Activated B cell treated with CpG ODN at 0.5 μM for 24 hours (primary cell): ENCODE measurements at regions not wholly inside any gene's neighbourhood (a gene's known extent, or its start where the extent isn't known, plus 50 kb on each side); places are given as distances from the start of the nearest gene placed in this dataset.

ENCODE experiments used
- ATAC-seq: fragments of 200-7000 bp; cut with Tn5 transposase; one replicate; pipeline ENCODE4 v1.10.0; 2021; ENCODE audit warnings: low read depth, mild to moderate bottlenecking, moderate library complexity
- CTCF ChIA-PET: fragments of 350-600 bp; sonication (Branson Sonifier 250); formaldehyde crosslinking; loops from one replicate; lab custom pipeline; 2021; ENCODE audit warnings: antibody characterized with exemption; lab: Charles Lee
- POLR2A ChIA-PET: fragments of 350-600 bp; sonication (Branson Sonifier 250); formaldehyde crosslinking; loops from one replicate; lab custom pipeline; 2021; ENCODE audit warnings: antibody characterized with exemption; lab: Charles Lee
- DNase-seq: peaks from one replicate; pipeline ENCODE4 v3.0.0; 2022
- H3K27ac Mint-ChIP-seq: one replicate; pipeline ENCODE4 v1.8.0; 2020; ENCODE audit warnings: mixed read lengths
- H3K27me3 Mint-ChIP-seq: one replicate; pipeline ENCODE4 v1.8.0; 2021; ENCODE audit warnings: mixed read lengths
- H3K36me3 Mint-ChIP-seq: one replicate; pipeline ENCODE4 v1.8.0; 2021; ENCODE audit warnings: low read depth, mixed read lengths
- H3K4me1 Mint-ChIP-seq: one replicate; pipeline ENCODE4 v1.8.0; 2021; ENCODE audit warnings: mixed read lengths
- H3K4me3 Mint-ChIP-seq: one replicate; pipeline ENCODE4 v1.8.0; 2020; ENCODE audit warnings: mild to moderate bottlenecking, mixed read lengths
- H3K9me3 Mint-ChIP-seq: one replicate; pipeline ENCODE4 v1.8.0; 2020; ENCODE audit warnings: mixed read lengths
- intact Hi-C: fragments of 100-400 bp; cut with micrococcal nuclease; formaldehyde crosslinking; loops from one replicate; pipeline ENCODE4 v1.15.1; 2024
- TF ChIP-seq, protein P1 (sequence below): fragments of 200-600 bp; IDR thresholded peaks from one replicate; pipeline ENCODE4 v1.8.0; 2022; ENCODE audit warnings: antibody characterized with exemption, mild to moderate bottlenecking

DNA sequence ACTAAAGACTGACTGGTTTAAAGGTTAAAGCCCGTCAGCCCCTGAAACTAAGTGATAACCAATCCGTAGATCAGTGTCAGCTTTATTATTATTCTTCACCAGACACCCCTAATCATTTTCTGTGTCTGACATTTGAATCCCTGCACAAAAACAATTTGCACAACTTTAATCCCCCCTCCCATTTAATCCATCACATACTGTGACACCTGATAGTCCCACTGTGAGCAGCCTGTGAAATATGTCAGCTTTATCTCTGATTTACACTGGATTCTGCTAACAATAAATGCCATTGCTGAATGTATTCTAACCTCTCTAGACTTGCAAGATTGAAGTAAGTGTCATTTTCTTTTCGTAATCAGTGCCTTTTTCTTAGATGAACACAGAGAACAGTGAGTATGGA is 2089.0 kb upstream of the RAG2 start:
- no peak overlapping the region for H3K4me3 Mint-ChIP-seq
- TF ChIP-seq, protein P1, sequence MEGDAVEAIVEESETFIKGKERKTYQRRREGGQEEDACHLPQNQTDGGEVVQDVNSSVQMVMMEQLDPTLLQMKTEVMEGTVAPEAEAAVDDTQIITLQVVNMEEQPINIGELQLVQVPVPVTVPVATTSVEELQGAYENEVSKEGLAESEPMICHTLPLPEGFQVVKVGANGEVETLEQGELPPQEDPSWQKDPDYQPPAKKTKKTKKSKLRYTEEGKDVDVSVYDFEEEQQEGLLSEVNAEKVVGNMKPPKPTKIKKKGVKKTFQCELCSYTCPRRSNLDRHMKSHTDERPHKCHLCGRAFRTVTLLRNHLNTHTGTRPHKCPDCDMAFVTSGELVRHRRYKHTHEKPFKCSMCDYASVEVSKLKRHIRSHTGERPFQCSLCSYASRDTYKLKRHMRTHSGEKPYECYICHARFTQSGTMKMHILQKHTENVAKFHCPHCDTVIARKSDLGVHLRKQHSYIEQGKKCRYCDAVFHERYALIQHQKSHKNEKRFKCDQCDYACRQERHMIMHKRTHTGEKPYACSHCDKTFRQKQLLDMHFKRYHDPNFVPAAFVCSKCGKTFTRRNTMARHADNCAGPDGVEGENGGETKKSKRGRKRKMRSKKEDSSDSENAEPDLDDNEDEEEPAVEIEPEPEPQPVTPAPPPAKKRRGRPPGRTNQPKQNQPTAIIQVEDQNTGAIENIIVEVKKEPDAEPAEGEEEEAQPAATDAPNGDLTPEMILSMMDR = no peak
- H3K27ac Mint-ChIP-seq = no peak overlapping the region
- H3K4me1 Mint-ChIP-seq = no peaks in the 10 kb centered on the region
- H3K36me3 Mint-ChIP-seq = no peaks in the 10 kb centered on the region
- ATAC-seq (no peak), DNase-seq (no peak)
- CTCF ChIA-PET = no interaction called here
- no peaks in the 10 kb centered on the region for H3K27me3 Mint-ChIP-seq
- peaks cover 3% of the 10 kb centered on the region for H3K9me3 Mint-ChIP-seq
- intact Hi-C loops = no loop called here
- POLR2A ChIA-PET = no interaction called here

DNA sequence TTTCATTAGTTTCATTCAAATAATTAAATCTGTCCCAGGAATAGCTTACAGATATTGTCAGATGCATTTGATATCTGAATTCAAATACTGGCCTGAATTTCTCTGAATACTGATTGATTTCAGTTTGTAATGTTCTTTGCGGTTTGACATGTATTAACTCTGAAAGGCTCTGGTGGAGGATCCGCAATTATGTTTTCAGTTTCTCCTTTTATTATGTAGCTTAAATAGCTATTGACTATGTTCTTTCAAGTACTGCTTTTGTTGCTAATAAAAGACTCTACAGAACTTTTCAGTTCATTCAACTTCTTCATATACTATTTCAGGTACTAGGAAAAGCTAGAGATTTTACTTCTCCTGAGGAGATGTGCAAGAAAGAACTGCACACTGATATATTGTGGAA is 2085.4 kb upstream of the RAG2 start:
- intact Hi-C loops = no loop called here
- POLR2A ChIA-PET = no interaction called here
- no peak for DNase-seq
- CTCF ChIA-PET = interaction anchor here (0.6 kb wide), 1 partner anchor 108 kb away, joined by 3 read pairs; no protein-coding TSS in a partner anchor
- Mint-ChIP-seq H3K4me3 (no peak overlapping the region), H3K9me3 (peaks cover 11% of the 10 kb centered on the region), H3K27me3 (no peaks in the 10 kb centered on the region), H3K36me3 (no peaks in the 10 kb centered on the region), H3K27ac (no peak overlapping the region), H3K4me1 (no peaks in the 10 kb centered on the region)
- ATAC-seq = no peak
- TF ChIP-seq, protein P1 = no peak

DNA sequence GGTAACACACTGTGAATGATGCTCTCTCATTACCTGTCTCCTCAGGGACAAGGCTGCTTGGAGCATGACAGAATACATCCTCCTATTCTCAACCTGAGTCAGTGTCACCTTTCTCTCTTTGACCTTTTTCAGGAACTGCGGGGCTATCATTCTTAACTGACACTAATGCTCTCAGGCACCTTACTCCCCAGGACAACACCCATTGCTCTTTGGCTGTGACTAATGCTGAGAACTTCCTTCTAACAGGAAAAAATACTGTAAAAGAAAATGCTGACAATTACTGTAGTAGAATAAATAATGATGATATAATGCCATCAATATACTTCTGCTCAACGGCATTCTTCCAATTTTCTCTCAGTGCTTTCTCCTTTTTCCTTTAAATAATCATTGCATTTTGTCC is 2082.7 kb upstream of the RAG2 start:
- no peak overlapping the region for H3K4me3 Mint-ChIP-seq
- H3K27me3 Mint-ChIP-seq = no peaks in the 10 kb centered on the region

DNA sequence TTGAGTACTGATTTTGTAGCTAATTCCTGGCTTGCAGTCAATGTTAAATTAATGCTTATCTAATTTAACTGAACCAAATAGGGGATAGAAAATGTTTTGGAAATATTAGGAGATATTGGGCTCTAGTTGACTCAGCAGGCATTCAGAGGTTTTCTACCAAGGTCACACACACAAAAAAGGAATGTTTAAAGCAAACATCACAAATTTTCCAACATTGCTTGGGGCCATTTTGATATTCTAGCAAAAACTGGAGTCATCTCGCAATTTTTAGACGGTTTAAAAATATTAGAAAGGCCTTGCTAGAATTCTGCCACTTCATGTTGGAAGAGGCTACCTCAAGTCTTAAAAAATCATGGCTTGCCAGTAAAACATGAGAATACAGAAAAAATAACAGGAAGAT is 2082.1 kb upstream of the RAG2 start:
- Mint-ChIP-seq H3K4me1 (no peaks in the 10 kb centered on the region), H3K36me3 (no peaks in the 10 kb centered on the region), H3K27me3 (no peaks in the 10 kb centered on the region), H3K27ac (no peak overlapping the region), H3K9me3 (peaks cover 16% of the 10 kb centered on the region), H3K4me3 (no peak overlapping the region)
- DNase-seq = no peak
- ChIA-PET POLR2A (no interaction called here), CTCF (no interaction called here)
- intact Hi-C loops = no loop called here
- TF ChIP-seq, protein P1 = no peak
- no peak for ATAC-seq

More for the DNA sequence above, 2082.7 kb upstream of the RAG2 start:
- ChIA-PET CTCF (no interaction called here), POLR2A (no interaction called here)
- ATAC-seq (no peak), DNase-seq (no peak)
- H3K27ac Mint-ChIP-seq = no peak overlapping the region
- no peaks in the 10 kb centered on the region for H3K36me3 Mint-ChIP-seq
- peaks cover 14% of the 10 kb centered on the region for H3K9me3 Mint-ChIP-seq
- TF ChIP-seq, protein P1 = no peak
- H3K4me1 Mint-ChIP-seq = no peaks in the 10 kb centered on the region
- intact Hi-C loops = no loop called here

DNA sequence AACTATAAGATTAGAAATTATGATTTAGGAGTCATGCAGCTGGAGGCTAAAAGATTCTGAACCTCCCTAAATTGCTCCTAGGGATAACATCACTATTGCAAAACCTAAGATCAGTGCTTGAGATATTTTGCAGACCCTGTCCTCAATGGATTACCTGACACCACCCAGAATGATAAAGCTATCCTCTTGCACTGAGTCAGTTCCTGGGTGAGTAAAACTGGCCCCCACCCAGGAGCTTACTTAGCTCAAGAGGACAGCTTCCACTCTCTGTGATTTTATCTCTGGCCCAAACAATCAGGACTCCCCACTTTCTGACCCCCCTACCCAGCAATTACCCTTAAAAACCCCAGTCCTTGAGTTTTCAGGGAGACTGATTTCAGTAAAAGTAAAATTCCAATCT is 2074.4 kb upstream of the RAG2 start:
- ChIA-PET POLR2A (no interaction called here), CTCF (no interaction called here)
- intact Hi-C loops = no loop called here
- Mint-ChIP-seq H3K4me3 (no peak overlapping the region), H3K36me3 (no peaks in the 10 kb centered on the region), H3K27me3 (no peaks in the 10 kb centered on the region), H3K27ac (no peak overlapping the region), H3K9me3 (peaks cover 19% of the 10 kb centered on the region), H3K4me1 (no peaks in the 10 kb centered on the region)
- no peak for DNase-seq
- TF ChIP-seq, protein P1 = no peak
- no peak for ATAC-seq
